ENCODE measurements at regions not wholly inside any gene's neighbourhood (a gene's known extent, or its start where the extent isn't known, plus 50 kb on each side); places are given as distances from the start of the nearest gene placed in this dataset.

GRCh38 chr6:126091466-126091865 is 105.1 kb downstream of the TRMT11 start:
- Histone ChIP-seq H3K4me3 (ENCODE audit: low read depth in 1 of 3, low read length in 3 of 3) (no peak overlapping the region), H3K27ac (ENCODE audit: low read depth in 1 of 3, low read length in 2 of 3) (no peak overlapping the region), H3K4me1 (ENCODE audit: control insufficient read depth in 3 of 3, insufficient read depth in 2 of 3, low read depth in 1 of 3, low read length in 2 of 3) (no peaks in the 10 kb centered on the region), H3K36me3 (ENCODE audit: control insufficient read depth in 3 of 3, insufficient read depth in 2 of 3, low read depth in 1 of 3, low read length in 3 of 3) (no peaks in the 10 kb centered on the region), H3K27me3 (ENCODE audit: control insufficient read depth in 3 of 3, insufficient read depth in 3 of 3, low read length in 3 of 3) (no peaks in the 10 kb centered on the region), H3K9me3 (ENCODE audit: control insufficient read depth in 2 of 2, insufficient read depth in 1 of 2, low read depth in 1 of 2, low read length in 1 of 2) (no peaks in the 10 kb centered on the region)
- DNase-seq (no peak), FAIRE-seq (no peak)
- 81 to 94% (median 85%) methylated on average over 6 of the region's 6 CpGs for WGBS, 3 donors

- WGBS, 3 donors: 63 to 95% (median 85%) methylated on average over 2 of the region's 2 CpGs
- FAIRE-seq (no peak), DNase-seq (no peak)
- Histone ChIP-seq H3K9me3 (ENCODE audit: control insufficient read depth in 2 of 2, insufficient read depth in 1 of 2, low read depth in 1 of 2, low read length in 1 of 2) (no peaks in the 10 kb centered on the region), H3K36me3 (ENCODE audit: control insufficient read depth in 3 of 3, insufficient read depth in 2 of 3, low read depth in 1 of 3, low read length in 3 of 3) (no peaks in the 10 kb centered on the region), H3K4me1 (ENCODE audit: control insufficient read depth in 3 of 3, insufficient read depth in 2 of 3, low read depth in 1 of 3, low read length in 2 of 3) (no peaks in the 10 kb centered on the region), H3K27ac (ENCODE audit: low read depth in 1 of 3, low read length in 2 of 3) (no peak overlapping the region), H3K27me3 (ENCODE audit: control insufficient read depth in 3 of 3, insufficient read depth in 3 of 3, low read length in 3 of 3) (no peaks in the 10 kb centered on the region), H3K4me3 (ENCODE audit: low read depth in 1 of 3, low read length in 3 of 3) (no peak overlapping the region)
These were observed 106.8 kb downstream of the TRMT11 start for GRCh38 chr6:126093108-126093507.

GRCh38 chr6:126094411-126094810 is 108.1 kb downstream of the TRMT11 start:
- no peaks in the 10 kb centered on the region for H3K9me3 ChIP-seq (ENCODE audit: control insufficient read depth in 2 of 2, insufficient read depth in 1 of 2, low read depth in 1 of 2, low read length in 1 of 2)
- no peak for DNase-seq
- H3K27me3 ChIP-seq (ENCODE audit: control insufficient read depth in 3 of 3, insufficient read depth in 3 of 3, low read length in 3 of 3): no peaks in the 10 kb centered on the region
- H3K36me3 ChIP-seq (ENCODE audit: control insufficient read depth in 3 of 3, insufficient read depth in 2 of 3, low read depth in 1 of 3, low read length in 3 of 3): no peaks in the 10 kb centered on the region
- H3K27ac ChIP-seq (ENCODE audit: low read depth in 1 of 3, low read length in 2 of 3): no peak overlapping the region
- 91 to 96% (median 94%) methylated on average over 4 of the region's 4 CpGs for WGBS, 3 donors
- no peaks in the 10 kb centered on the region for H3K4me1 ChIP-seq (ENCODE audit: control insufficient read depth in 3 of 3, insufficient read depth in 2 of 3, low read depth in 1 of 3, low read length in 2 of 3)
- no peak for FAIRE-seq
- H3K4me3 ChIP-seq (ENCODE audit: low read depth in 1 of 3, low read length in 3 of 3): no peak overlapping the region

- FAIRE-seq (no peak), DNase-seq (no peak)
- Histone ChIP-seq H3K36me3 (ENCODE audit: control insufficient read depth in 3 of 3, insufficient read depth in 2 of 3, low read depth in 1 of 3, low read length in 3 of 3) (peaks cover 0 to 5% (median 2%) of the 10 kb centered on the region in 3 donors), H3K9me3 (ENCODE audit: control insufficient read depth in 2 of 2, insufficient read depth in 1 of 2, low read depth in 1 of 2, low read length in 1 of 2) (peaks cover 0 to 2% of the 10 kb centered on the region in 2 donors), H3K27me3 (ENCODE audit: control insufficient read depth in 3 of 3, insufficient read depth in 3 of 3, low read length in 3 of 3) (no peaks in the 10 kb centered on the region), H3K4me1 (ENCODE audit: control insufficient read depth in 3 of 3, insufficient read depth in 2 of 3, low read depth in 1 of 3, low read length in 2 of 3) (no peaks in the 10 kb centered on the region), H3K4me3 (ENCODE audit: low read depth in 1 of 3, low read length in 3 of 3) (no peak overlapping the region), H3K27ac (ENCODE audit: low read depth in 1 of 3, low read length in 2 of 3) (no peak overlapping the region)
- WGBS, 3 donors: 93 to 96% (median 96%) methylated on average over 4 of the region's 4 CpGs
These were observed 114.0 kb downstream of the TRMT11 start for GRCh38 chr6:126100386-126100785.

- 89 to 98% (median 94%) methylated on average over 5 of the region's 5 CpGs for WGBS, 3 donors
- DNase-seq: no peak
- Histone ChIP-seq H3K4me1 (ENCODE audit: control insufficient read depth in 3 of 3, insufficient read depth in 2 of 3, low read depth in 1 of 3, low read length in 2 of 3) (no peaks in the 10 kb centered on the region), H3K27me3 (ENCODE audit: control insufficient read depth in 3 of 3, insufficient read depth in 3 of 3, low read length in 3 of 3) (no peaks in the 10 kb centered on the region), H3K36me3 (ENCODE audit: control insufficient read depth in 3 of 3, insufficient read depth in 2 of 3, low read depth in 1 of 3, low read length in 3 of 3) (peaks cover 0 to 5% (median 2%) of the 10 kb centered on the region in 3 donors), H3K27ac (ENCODE audit: low read depth in 1 of 3, low read length in 2 of 3) (no peak overlapping the region), H3K9me3 (ENCODE audit: control insufficient read depth in 2 of 2, insufficient read depth in 1 of 2, low read depth in 1 of 2, low read length in 1 of 2) (peaks cover 0 to 2% of the 10 kb centered on the region in 2 donors), H3K4me3 (ENCODE audit: low read depth in 1 of 3, low read length in 3 of 3) (no peak overlapping the region)
- FAIRE-seq: no peak
These were observed 116.0 kb downstream of the TRMT11 start for GRCh38 chr6:126102358-126102757.

- H3K27ac ChIP-seq (ENCODE audit: low read depth in 1 of 3, low read length in 2 of 3): no peak overlapping the region
- FAIRE-seq (no peak), DNase-seq (no peak)
- WGBS, 3 donors: 94 to 99% (median 98%) methylated on average over 3 of the region's 3 CpGs
- H3K9me3 ChIP-seq (ENCODE audit: control insufficient read depth in 2 of 2, insufficient read depth in 1 of 2, low read depth in 1 of 2, low read length in 1 of 2): peaks cover 0 to 2% of the 10 kb centered on the region in 2 donors
- peaks cover 0 to 5% (median 2%) of the 10 kb centered on the region in 3 donors for H3K36me3 ChIP-seq (ENCODE audit: control insufficient read depth in 3 of 3, insufficient read depth in 2 of 3, low read depth in 1 of 3, low read length in 3 of 3)
- no peaks in the 10 kb centered on the region for H3K4me1 ChIP-seq (ENCODE audit: control insufficient read depth in 3 of 3, insufficient read depth in 2 of 3, low read depth in 1 of 3, low read length in 2 of 3)
- no peak overlapping the region for H3K4me3 ChIP-seq (ENCODE audit: low read depth in 1 of 3, low read length in 3 of 3)
- no peaks in the 10 kb centered on the region for H3K27me3 ChIP-seq (ENCODE audit: control insufficient read depth in 3 of 3, insufficient read depth in 3 of 3, low read length in 3 of 3)
These were observed 117.7 kb downstream of the TRMT11 start for GRCh38 chr6:126103993-126104392.

GRCh38 chr6:126107475-126108166 is 121.3 kb downstream of the TRMT11 start:
- H3K27ac ChIP-seq (ENCODE audit: low read depth in 1 of 3, low read length in 2 of 3): no peak overlapping the region
- H3K27me3 ChIP-seq (ENCODE audit: control insufficient read depth in 3 of 3, insufficient read depth in 3 of 3, low read length in 3 of 3): no peaks in the 10 kb centered on the region
- H3K4me1 ChIP-seq (ENCODE audit: control insufficient read depth in 3 of 3, insufficient read depth in 2 of 3, low read depth in 1 of 3, low read length in 2 of 3): no peaks in the 10 kb centered on the region
- WGBS, 3 donors: 72 to 89% (median 86%) methylated on average over 10 of the region's 10 CpGs
- H3K9me3 ChIP-seq (ENCODE audit: control insufficient read depth in 2 of 2, insufficient read depth in 1 of 2, low read depth in 1 of 2, low read length in 1 of 2): peaks cover 0 to 2% of the 10 kb centered on the region in 2 donors
- no peak overlapping the region for H3K4me3 ChIP-seq (ENCODE audit: low read depth in 1 of 3, low read length in 3 of 3)
- DNase-seq: no peak
- peaks cover 0 to 1% (median 0%) of the 10 kb centered on the region in 3 donors for H3K36me3 ChIP-seq (ENCODE audit: control insufficient read depth in 3 of 3, insufficient read depth in 2 of 3, low read depth in 1 of 3, low read length in 3 of 3)
- no peak for FAIRE-seq

- FAIRE-seq (no peak), DNase-seq (no peak)
- Histone ChIP-seq H3K4me1 (ENCODE audit: control insufficient read depth in 3 of 3, insufficient read depth in 2 of 3, low read depth in 1 of 3, low read length in 2 of 3) (no peaks in the 10 kb centered on the region), H3K27ac (ENCODE audit: low read depth in 1 of 3, low read length in 2 of 3) (no peak overlapping the region), H3K36me3 (ENCODE audit: control insufficient read depth in 3 of 3, insufficient read depth in 2 of 3, low read depth in 1 of 3, low read length in 3 of 3) (no peaks in the 10 kb centered on the region), H3K4me3 (ENCODE audit: low read depth in 1 of 3, low read length in 3 of 3) (no peak overlapping the region), H3K27me3 (ENCODE audit: control insufficient read depth in 3 of 3, insufficient read depth in 3 of 3, low read length in 3 of 3) (no peaks in the 10 kb centered on the region), H3K9me3 (ENCODE audit: control insufficient read depth in 2 of 2, insufficient read depth in 1 of 2, low read depth in 1 of 2, low read length in 1 of 2) (no peaks in the 10 kb centered on the region)
- 92 to 96% (median 93%) methylated on average over 4 of the region's 4 CpGs for WGBS, 3 donors
These were observed 124.4 kb downstream of the TRMT11 start for GRCh38 chr6:126110512-126111270.
